Neutrophil (primary cell): ENCODE measurements at regions not wholly inside any gene's neighbourhood (a gene's known extent, or its start where the extent isn't known, plus 50 kb on each side); places are given as distances from the start of the nearest gene placed in this dataset.
"Not testable (repeated sequence)": the region's sequence is repeated elsewhere in the genome, so short reads cannot be mapped to it uniquely, and the experiment has no call there.

Experiments
- H3K27ac ChIP-seq: fragments of 200-600 bp; sonication (generic); 2 replicates; pipeline ENCODE4 v1.5.1; 2016; ENCODE audit warnings: mild to moderate bottlenecking, moderate library complexity
- H3K27me3 ChIP-seq: fragments of 200-600 bp; sonication (generic); 2 replicates; pipeline ENCODE4 v1.6.0; 2016; ENCODE audit warnings: mild to moderate bottlenecking
- H3K36me3 ChIP-seq: fragments of 200-600 bp; sonication (generic); 2 replicates; pipeline ENCODE4 v1.5.1; 2017
- H3K4me1 ChIP-seq, 2 experiments: fragments of 200-600 bp in 1 of 2; sonication (generic) in 1 of 2; 1 replicate in 1 of 2; 2 replicates in 1 of 2; pipeline versions ENCODE4 v1.5.1 to v1.6.1; 2013 to 2016; ENCODE audit warnings: low read depth in 1 of 2, low read length in 1 of 2, mild to moderate bottlenecking in 1 of 2, moderate library complexity in 1 of 2; ENCODE audit not compliant: control insufficient read depth in 1 of 2, insufficient read depth in 1 of 2
- H3K4me3 ChIP-seq, 2 experiments: fragments of 200-600 bp in 1 of 2; sonication (generic) in 1 of 2; 1 replicate in 1 of 2; 2 replicates in 1 of 2; pipeline ENCODE4 v1.5.1; 2013 to 2016; ENCODE audit warnings: low read depth in 1 of 2, low read length in 1 of 2, mild to moderate bottlenecking in 1 of 2, moderate library complexity in 1 of 2
- H3K9me3 ChIP-seq: fragments of 200-600 bp; sonication (generic); 2 replicates; pipeline ENCODE4 v1.5.1; 2016

DNA sequence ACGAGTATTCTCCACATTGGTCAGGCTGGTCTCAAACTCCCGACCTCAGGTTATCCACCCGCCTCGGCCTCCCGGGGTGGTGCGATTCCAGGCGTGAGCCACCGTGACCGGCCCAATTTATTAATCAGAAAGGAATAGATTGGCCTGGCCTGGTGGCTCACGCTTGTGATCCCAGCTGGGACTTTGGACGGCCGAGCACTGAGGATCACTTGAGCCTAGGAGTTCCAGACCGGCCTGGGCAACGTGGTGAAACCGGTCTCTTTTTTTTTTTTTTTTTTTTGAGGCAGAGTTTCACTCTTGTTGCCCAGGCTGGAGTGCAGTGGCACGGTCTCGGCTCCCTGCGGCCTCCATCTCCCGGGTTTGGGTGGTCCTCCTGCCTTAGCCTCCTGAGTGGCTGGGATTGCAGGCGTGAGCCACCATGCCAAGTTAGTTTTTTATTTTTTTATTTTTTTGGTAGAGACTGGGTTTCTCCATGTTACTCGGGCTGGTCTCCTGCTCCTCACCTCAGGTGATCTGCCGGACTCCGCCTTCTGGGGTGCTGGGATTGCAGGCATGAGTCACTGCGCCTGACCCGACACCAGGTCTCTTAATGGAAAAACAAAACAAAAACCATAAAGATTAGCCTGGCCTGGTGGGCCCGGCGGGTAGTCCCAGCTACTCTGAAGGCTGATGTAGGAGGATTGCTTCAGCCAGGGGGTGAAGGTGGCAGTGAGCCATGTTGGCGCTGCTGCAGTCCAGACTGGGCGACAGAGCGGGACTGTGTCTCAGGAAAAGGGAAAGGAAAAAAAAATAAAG is 141.0 kb downstream of the GOLGA6L22 start:
- H3K27ac ChIP-seq, H3K27me3 ChIP-seq, H3K4me3 ChIP-seq, H3K9me3 ChIP-seq, H3K4me1 ChIP-seq, H3K36me3 ChIP-seq: not testable (repeated sequence)

DNA sequence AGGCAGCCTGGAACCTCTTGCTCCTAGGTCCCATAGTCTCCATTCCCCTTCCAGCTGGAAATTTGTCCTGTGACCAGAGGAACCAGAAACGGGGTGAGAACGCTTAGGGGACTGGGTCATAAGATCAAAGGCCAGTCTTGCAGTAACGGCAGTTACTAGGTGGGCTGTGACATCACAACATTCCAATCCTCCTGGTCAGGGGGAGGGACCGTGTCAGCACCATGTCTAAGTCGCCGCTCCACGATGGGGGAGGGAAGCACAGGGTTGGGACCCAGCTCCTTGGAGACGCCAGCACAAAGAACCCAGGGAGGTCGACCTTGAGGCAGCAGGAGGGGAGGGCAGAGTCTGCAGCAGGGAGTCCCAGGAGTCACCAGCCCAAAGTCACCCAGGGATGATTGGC is 158.3 kb downstream of the GOLGA6L22 start:
- not testable (repeated sequence) for H3K4me3 ChIP-seq, H3K4me1 ChIP-seq, H3K27me3 ChIP-seq, H3K36me3 ChIP-seq, H3K27ac ChIP-seq, H3K9me3 ChIP-seq

DNA sequence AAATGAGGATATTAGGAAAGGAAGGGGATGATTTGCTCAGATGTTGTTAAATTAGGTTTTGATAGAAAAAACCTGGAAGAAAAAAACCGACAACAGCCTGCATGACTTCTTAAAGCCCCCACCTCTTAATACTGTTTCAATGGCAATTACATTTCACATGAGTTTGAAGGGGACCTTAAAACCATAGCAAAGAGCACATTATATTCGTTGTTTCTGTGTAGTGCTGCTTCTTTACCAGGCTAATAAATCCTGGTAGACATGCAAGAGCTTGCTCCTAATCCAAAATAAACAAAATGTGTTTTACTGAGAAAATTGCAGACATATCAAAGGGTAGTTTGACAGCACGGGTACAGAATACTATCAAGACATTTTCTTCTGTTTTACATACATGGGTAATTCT is 154.7 kb upstream of the NIPA1 start:
- not testable (repeated sequence) for H3K4me3 ChIP-seq, H3K27ac ChIP-seq, H3K4me1 ChIP-seq, H3K9me3 ChIP-seq, H3K27me3 ChIP-seq, H3K36me3 ChIP-seq

DNA sequence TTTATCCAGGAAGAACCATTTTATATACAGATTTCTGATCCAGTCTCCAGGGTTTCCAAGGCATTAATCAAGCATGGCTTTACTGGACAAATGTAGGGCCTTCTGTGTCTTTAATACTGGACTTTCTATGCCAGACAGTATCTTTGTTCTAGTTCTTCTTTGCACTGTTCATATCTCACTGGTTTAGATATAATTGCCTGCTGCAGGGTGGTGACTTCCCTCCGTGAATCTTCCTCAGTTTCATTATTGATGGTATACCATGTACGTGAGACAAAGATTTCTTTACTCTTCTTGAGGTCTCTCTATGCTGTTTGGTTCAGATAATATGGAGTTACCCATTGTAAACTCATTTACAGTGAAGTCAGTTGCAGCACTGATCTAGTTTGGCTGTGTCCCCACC is 146.5 kb upstream of the NIPA1 start:
- not testable (repeated sequence) for H3K4me1 ChIP-seq, H3K36me3 ChIP-seq, H3K9me3 ChIP-seq, H3K27me3 ChIP-seq, H3K27ac ChIP-seq, H3K4me3 ChIP-seq

DNA sequence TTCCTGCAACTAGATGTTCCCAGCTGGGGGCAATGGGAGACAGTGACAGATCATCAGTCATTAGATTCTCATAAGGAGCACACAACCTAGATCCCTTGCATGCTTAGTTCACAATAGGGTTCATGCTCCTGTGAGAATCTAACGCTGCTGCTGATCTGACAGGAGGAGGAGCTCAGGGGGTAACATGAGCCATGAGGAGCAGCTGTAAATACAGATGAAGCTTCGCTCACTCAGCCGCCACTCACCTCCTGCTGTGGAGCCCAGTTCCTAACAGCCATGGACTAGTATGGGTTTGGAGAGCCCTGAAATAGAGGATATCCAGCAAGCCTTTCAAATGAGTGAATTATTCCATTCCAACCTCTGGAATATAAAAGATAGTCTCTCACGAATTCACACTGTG is 137.0 kb upstream of the NIPA1 start:
- H3K9me3 ChIP-seq, H3K4me1 ChIP-seq, H3K4me3 ChIP-seq, H3K27ac ChIP-seq, H3K36me3 ChIP-seq, H3K27me3 ChIP-seq: not testable (repeated sequence)

DNA sequence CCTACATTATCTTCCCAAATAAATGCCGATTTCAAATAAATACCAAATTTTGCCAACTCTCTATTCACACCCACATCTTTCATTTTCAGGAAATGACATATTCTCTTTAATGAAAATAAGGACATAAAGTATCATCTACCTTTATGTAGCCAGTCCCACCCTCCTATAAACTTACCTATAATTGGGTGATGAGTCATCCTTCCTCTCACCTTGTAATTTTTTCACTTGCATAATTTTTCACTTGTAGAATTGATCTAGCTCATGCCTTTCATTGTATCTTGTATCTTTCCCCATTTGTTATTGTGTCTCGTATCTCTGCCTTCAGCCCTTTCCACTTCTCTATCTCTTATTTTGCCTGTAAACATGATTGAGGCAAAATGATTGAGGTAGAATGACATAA is 135.3 kb upstream of the NIPA1 start:
- H3K4me1 ChIP-seq, H3K27me3 ChIP-seq, H3K36me3 ChIP-seq, H3K9me3 ChIP-seq, H3K27ac ChIP-seq, H3K4me3 ChIP-seq: not testable (repeated sequence)

DNA sequence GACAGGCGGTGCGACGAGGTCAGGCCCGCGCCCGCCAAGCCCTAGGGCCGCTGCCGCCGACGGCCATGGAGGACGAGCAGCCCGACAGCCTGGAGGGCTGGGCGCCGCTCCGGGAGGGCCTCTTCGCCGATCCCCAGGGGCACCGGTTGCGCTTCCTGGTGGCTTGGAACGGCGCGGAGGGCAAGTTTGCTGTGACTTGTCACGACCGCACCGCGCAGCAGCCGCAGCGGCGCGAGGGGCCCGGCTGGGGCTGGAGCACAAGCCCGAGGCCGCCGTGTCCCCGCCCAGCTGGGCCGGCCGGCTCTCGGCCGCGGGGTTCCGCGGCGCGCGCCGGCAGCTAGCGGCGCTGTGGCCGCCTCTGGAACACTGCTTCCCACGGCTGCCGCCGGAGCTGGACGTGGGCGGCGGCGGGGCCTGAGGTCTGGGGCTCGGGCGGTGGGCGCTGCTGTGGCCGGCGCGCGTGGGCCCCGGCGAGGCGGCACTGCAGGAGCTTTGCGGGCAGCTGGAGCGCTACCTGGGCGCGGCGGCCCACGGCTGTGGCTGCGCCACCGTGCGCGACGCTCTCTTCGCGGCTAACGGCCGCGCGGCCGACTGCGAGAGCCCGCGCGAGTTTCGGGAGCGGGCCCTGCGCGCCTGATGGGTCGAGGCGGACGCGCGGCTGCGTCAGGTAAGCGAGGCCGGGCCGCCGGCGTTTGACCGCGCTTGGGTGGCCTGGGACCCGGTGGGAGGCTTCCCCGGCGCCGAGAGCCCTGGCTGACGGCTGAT is 122.0 kb upstream of the NIPA1 start:
- not testable (repeated sequence) for H3K27ac ChIP-seq, H3K9me3 ChIP-seq, H3K4me1 ChIP-seq, H3K36me3 ChIP-seq, H3K27me3 ChIP-seq
- peak overlapping the region in 1 of 2 experiments; percentile 38 for H3K4me3 ChIP-seq

DNA sequence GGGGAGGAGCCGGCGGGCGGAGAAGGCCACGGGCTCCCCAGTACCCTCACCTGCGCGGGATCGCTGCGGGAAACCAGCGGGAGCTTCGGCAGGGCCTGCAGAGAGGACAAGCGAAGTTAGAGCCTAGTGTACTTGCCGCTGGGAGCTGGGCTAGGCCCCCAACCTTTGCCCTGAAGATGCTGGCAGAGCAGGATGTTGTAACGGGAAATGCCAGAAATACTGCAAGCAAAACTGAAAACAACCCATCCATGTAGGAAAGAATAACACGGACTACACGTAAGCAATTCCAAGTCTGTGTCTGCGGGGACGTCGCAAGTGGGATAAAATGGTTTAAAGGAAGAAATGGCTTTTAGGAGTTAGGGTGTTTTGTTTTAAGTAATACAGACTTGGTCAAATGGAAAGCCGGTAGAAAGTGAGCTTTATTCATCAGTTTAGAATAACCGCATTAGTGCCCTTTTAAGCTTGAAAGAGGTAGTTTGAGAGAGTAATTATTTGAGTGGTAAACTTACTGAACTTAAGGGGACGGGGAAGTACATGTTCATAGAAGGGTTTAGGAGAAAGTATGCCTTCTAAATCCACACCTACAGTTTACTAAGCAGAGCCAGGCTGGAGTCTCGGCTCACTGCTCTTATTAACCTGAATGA is 121.3 kb upstream of the NIPA1 start:
- not testable (repeated sequence) for H3K4me1 ChIP-seq, H3K27ac ChIP-seq, H3K9me3 ChIP-seq, H3K27me3 ChIP-seq, H3K36me3 ChIP-seq
- peak overlapping the region in 1 of 2 experiments; percentile 38 for H3K4me3 ChIP-seq

DNA sequence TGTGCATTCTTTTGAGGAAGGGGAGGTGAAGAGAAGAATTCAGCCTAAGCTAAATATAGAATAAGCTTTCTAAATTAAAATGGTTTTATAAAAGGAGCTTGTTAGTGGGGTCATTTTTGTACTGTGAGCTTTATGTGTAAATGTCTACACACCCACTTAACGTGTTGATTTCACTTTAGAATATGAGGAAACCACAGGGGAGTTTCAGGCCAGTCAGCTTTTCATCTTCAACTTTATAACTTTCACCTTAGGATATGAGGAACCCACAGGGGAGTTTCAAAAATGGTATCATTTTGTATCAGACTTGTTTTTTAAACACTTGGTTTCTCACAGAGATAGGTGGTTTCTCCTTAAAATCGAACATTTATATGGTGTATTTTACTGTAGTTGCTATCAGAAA is 120.7 kb upstream of the NIPA1 start:
- H3K27ac ChIP-seq, H3K9me3 ChIP-seq, H3K36me3 ChIP-seq, H3K4me3 ChIP-seq, H3K27me3 ChIP-seq, H3K4me1 ChIP-seq: not testable (repeated sequence)

DNA sequence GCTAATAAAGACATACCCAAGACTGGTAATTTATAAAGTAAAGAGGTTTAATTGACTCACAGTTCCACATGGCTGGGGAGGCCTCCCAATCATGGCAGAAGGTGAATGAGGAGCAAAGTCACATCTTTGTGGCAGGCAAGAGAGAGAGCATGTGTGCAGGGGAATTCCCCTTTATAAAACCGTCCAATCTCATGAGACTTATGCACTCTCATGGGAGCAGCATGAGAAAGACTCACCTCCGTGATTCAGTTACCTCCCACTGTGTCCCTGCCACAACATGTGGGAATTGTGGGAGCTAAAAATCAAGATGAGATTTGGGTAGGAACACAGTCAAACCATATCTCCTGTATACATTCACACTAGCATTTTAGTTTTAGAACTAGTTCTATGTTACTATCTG is 101.7 kb upstream of the NIPA1 start:
- not testable (repeated sequence) for H3K27ac ChIP-seq, H3K36me3 ChIP-seq, H3K4me3 ChIP-seq, H3K4me1 ChIP-seq, H3K27me3 ChIP-seq, H3K9me3 ChIP-seq

DNA sequence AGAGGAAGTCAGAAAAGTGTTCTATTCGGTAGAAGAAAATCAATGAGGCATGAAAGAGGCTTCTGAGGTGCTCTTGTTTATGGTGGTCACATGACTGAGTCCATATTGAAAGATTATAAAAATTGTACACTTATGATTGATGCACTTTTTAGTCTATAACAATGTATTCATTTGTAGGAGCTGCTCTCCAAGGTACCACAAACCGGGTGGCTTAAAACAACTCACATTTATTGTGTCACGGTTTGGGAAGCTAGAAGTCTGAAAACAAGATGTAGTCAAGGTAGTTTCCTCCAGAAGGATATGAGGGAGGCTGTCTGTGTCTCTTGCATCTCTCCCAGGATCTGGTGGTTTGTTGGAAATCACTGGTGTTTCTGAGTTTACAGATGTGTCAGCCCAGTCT is 86.6 kb upstream of the NIPA1 start:
- H3K4me1 ChIP-seq, H3K27ac ChIP-seq, H3K9me3 ChIP-seq, H3K27me3 ChIP-seq, H3K4me3 ChIP-seq, H3K36me3 ChIP-seq: not testable (repeated sequence)

DNA sequence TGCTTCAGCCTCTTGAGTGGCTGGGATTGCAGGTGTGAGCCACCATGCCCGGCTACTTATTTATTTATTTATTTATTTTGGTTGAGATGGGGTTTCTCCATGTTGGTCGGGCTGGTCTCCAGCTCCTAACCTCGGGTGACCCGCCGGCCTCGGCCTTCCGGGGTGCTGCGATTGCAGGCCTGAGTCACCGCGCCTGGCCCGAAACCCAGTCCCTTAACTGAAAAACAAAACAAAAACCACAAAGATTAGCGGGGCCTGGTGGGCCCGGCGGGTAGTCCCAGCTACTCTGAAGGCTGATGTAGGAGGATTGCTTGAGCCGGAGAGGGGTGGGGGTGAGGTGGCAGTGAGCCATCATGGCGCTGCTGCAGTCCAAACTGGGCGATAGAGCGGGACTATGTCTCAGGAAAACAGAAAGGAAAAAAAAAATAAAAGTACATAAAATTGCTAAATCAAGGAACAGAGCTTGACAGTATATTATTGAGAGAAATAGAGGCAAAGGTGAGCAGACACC is 75.6 kb upstream of the NIPA1 start:
- H3K36me3 ChIP-seq, H3K27ac ChIP-seq, H3K9me3 ChIP-seq, H3K4me1 ChIP-seq, H3K4me3 ChIP-seq: not testable (repeated sequence)
- H3K27me3 ChIP-seq, result peaks cover 45% of the 10 kb centered on the region

DNA sequence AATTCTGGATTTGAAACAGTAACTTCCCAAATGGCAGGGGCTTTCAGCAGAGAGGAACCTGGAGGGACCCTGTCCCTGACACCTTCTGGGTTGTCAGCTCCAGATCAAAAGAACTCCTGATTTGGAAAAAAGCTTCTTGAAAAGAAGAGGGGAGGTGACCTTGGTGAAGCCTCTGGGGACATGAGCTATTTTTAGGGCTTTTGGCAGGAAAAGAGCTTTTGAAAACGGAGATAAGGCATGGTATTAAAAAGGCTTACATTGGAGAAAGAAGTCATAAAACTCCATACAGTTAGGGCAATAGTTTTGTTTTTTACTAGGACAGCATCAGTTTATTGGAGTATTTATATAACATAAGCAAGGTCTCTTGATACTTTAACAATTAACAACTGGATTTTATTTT is 72.5 kb upstream of the NIPA1 start:
- H3K4me1 ChIP-seq, H3K27ac ChIP-seq, H3K9me3 ChIP-seq, H3K4me3 ChIP-seq, H3K36me3 ChIP-seq: not testable (repeated sequence)
- H3K27me3 ChIP-seq, result peaks cover 73% of the 10 kb centered on the region
